ENCODE measurements at regions not wholly inside any gene's neighbourhood (a gene's known extent, or its start where the extent isn't known, plus 50 kb on each side); places are given as distances from the start of the nearest gene placed in this dataset.

- ATAC-seq (no peak), DNase-seq (no peak)
- no peaks in the 10 kb centered on the region for H3K9me3 ChIP-seq (ENCODE audit: control insufficient read depth, low read length, poor library complexity, severe bottlenecking)
- peaks cover 2% of the 10 kb centered on the region for H3K36me3 Mint-ChIP-seq (ENCODE audit: low read depth)
- H3K4me1 Mint-ChIP-seq, result peaks cover 2% of the 10 kb centered on the region
- H3K4me3 Mint-ChIP-seq, result no peak overlapping the region
- H3K27ac Mint-ChIP-seq, result no peak overlapping the region
- H3K27me3 Mint-ChIP-seq, result peaks cover 3% of the 10 kb centered on the region
These were observed 75.5 kb upstream of the GLS start for GRCh38 chr2:190805126-190805525.

GRCh38 chr2:190805843-190806242, 74.8 kb upstream of the GLS start:
- no peak overlapping the region for H3K4me3 Mint-ChIP-seq
- ATAC-seq (no peak), DNase-seq (no peak)
- H3K27ac Mint-ChIP-seq, result no peak overlapping the region
- peaks cover 2% of the 10 kb centered on the region for H3K4me1 Mint-ChIP-seq
- H3K9me3 ChIP-seq (ENCODE audit: control insufficient read depth, low read length, poor library complexity, severe bottlenecking), result no peaks in the 10 kb centered on the region
- H3K27me3 Mint-ChIP-seq, result peaks cover 7% of the 10 kb centered on the region
- peaks cover 2% of the 10 kb centered on the region for H3K36me3 Mint-ChIP-seq (ENCODE audit: low read depth)

- no peak for DNase-seq
- no peaks in the 10 kb centered on the region for H3K9me3 ChIP-seq (ENCODE audit: control insufficient read depth, low read length, poor library complexity, severe bottlenecking)
- Mint-ChIP-seq H3K4me1 (peaks cover 2% of the 10 kb centered on the region), H3K36me3 (ENCODE audit: low read depth) (no peaks in the 10 kb centered on the region), H3K27ac (no peak overlapping the region), H3K27me3 (peaks cover 7% of the 10 kb centered on the region), H3K4me3 (no peak overlapping the region)
- no peak for ATAC-seq
These were observed 72.7 kb upstream of the GLS start for GRCh38 chr2:190807886-190808285.

DNA sequence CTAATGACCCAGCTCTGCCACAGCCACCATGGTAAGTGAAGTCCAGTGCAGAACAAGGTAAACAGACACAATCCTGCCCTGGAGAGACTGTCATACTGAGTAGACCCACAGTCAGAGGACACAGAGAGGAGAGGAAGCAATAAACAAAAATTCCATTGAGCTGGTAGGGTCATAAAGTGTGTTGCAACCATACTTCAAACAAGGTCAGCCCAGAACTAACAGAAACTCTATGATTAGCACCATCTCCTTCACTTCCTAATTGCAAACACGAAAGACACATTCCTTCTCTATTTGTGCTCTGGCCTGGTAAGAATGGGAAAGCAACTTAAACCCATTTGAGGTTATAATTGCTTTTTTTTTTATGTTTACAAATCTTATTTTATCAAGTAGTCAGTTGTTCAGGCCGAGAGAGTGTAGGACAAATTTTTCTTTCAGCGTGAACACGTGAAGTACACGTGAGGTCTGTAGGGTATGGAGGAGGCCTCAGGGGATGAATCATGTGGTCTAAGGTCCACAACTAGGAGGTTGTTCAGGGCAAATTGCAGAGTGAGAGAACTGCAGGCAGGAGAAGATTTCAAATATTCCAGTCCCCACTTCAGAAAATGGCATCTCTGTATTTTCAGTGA, 71.4 kb upstream of the GLS start:
- no peak for DNase-seq
- no peak for ATAC-seq
- H3K27ac Mint-ChIP-seq, result no peak overlapping the region
- peaks cover 7% of the 10 kb centered on the region for H3K27me3 Mint-ChIP-seq
- no peaks in the 10 kb centered on the region for H3K9me3 ChIP-seq (ENCODE audit: control insufficient read depth, low read length, poor library complexity, severe bottlenecking)
- H3K36me3 Mint-ChIP-seq (ENCODE audit: low read depth), result peaks cover 3% of the 10 kb centered on the region
- H3K4me3 Mint-ChIP-seq, result no peak overlapping the region
- H3K4me1 Mint-ChIP-seq, result peaks cover 3% of the 10 kb centered on the region

DNA sequence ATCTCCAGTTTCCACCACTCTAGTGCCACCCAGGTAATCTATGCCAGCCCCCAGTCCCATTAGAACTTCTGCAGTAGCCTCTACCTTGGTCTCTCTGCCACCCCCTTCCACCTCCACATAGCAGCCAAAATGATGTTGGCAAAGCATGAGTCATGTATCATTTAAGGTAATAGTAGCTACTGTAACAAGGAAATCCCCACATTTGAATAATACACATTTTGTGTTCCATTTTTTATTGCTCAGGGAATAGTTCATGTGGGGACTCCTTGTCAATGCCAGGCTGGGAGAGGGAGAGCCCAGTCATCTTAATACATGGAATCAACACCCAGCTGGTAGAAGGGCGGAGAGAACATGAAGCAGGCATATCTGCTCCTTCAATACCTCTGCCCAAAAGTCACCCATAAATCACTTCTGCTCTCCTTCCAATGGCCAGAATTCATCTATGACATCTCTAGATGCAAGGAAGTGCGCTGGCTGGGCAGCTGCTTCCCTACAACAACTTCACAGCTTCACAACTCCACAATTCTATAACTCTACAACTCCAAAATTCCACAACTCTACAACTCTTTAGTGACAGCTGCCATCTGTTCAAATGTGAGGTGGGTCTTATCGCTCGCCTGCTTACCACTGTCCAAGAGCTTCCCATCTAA, 70.6 kb upstream of the GLS start:
- Mint-ChIP-seq H3K27ac (no peak overlapping the region), H3K4me3 (no peak overlapping the region), H3K27me3 (peaks cover 7% of the 10 kb centered on the region), H3K4me1 (peaks cover 5% of the 10 kb centered on the region), H3K36me3 (ENCODE audit: low read depth) (peaks cover 5% of the 10 kb centered on the region)
- ATAC-seq (no peak), DNase-seq (no peak)
- no peaks in the 10 kb centered on the region for H3K9me3 ChIP-seq (ENCODE audit: control insufficient read depth, low read length, poor library complexity, severe bottlenecking)

- H3K9me3 ChIP-seq (ENCODE audit: control insufficient read depth, low read length, poor library complexity, severe bottlenecking), result no peaks in the 10 kb centered on the region
- no peak for DNase-seq
- Mint-ChIP-seq H3K27me3 (peaks cover 7% of the 10 kb centered on the region), H3K27ac (no peak overlapping the region), H3K4me1 (peaks cover 5% of the 10 kb centered on the region), H3K4me3 (no peak overlapping the region), H3K36me3 (ENCODE audit: low read depth) (peaks cover 5% of the 10 kb centered on the region)
- no peak for ATAC-seq
These were observed 69.5 kb upstream of the GLS start for GRCh38 chr2:190810981-190811587.

GRCh38 chr2:190811811-190812210, 68.8 kb upstream of the GLS start:
- DNase-seq, result no peak
- H3K4me3 Mint-ChIP-seq, result no peak overlapping the region
- peaks cover 5% of the 10 kb centered on the region for H3K4me1 Mint-ChIP-seq
- peaks cover 5% of the 10 kb centered on the region for H3K36me3 Mint-ChIP-seq (ENCODE audit: low read depth)
- H3K9me3 ChIP-seq (ENCODE audit: control insufficient read depth, low read length, poor library complexity, severe bottlenecking), result no peaks in the 10 kb centered on the region
- H3K27me3 Mint-ChIP-seq, result peaks cover 7% of the 10 kb centered on the region
- H3K27ac Mint-ChIP-seq, result no peak overlapping the region
- no peak for ATAC-seq

- DNase-seq (no peak), ATAC-seq (no peak)
- peaks cover 9% of the 10 kb centered on the region for H3K36me3 Mint-ChIP-seq (ENCODE audit: low read depth)
- H3K27ac Mint-ChIP-seq, result no peak overlapping the region
- H3K4me1 Mint-ChIP-seq, result peaks cover 5% of the 10 kb centered on the region
- H3K4me3 Mint-ChIP-seq, result no peak overlapping the region
- H3K27me3 Mint-ChIP-seq, result peaks cover 7% of the 10 kb centered on the region
- H3K9me3 ChIP-seq (ENCODE audit: control insufficient read depth, low read length, poor library complexity, severe bottlenecking), result no peaks in the 10 kb centered on the region
These were observed 67.9 kb upstream of the GLS start for GRCh38 chr2:190812506-190813294.

DNA sequence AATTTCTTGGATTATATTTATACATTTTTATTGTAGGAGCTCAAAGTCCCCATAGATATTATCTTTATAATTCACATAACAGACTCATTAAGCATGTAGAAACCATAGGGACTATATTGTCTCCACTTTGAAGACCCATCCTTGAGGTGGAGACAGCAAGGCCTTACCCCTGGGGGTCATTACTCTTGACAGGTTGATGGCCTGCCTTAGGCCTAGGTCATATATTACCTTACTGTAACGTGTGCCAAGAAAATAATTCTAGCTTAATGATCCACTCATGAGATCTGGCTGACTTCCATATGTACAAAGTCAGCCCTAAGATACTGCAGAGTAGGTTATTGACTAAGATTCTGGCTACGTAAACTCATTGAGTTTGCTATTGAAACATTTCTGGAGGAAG, 65.4 kb upstream of the GLS start:
- no peak overlapping the region for H3K27ac Mint-ChIP-seq
- H3K9me3 ChIP-seq (ENCODE audit: control insufficient read depth, low read length, poor library complexity, severe bottlenecking), result no peaks in the 10 kb centered on the region
- H3K4me1 Mint-ChIP-seq, result peaks cover 3% of the 10 kb centered on the region
- ATAC-seq, result no peak
- no peak overlapping the region for H3K4me3 Mint-ChIP-seq
- peaks cover 3% of the 10 kb centered on the region for H3K27me3 Mint-ChIP-seq
- no peak for DNase-seq
- H3K36me3 Mint-ChIP-seq (ENCODE audit: low read depth), result peaks cover 9% of the 10 kb centered on the region

DNA sequence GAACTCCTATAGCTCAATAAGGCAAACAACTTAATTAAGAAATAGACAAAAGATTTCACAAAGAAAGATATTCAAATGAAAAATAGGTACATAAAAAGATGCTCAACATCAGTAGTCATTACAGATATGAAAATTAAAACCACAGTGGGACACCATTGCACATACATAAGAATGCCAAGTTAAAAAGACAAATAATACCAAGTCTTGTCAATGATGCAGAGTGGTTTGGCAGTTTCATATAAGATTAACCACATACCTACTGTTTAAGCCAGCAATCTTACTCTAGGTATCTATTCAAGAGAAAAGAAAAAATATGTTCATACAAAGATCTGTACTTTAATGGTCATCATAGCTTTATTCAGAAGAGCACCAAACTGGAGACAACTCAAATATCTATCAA, 63.5 kb upstream of the GLS start:
- H3K27ac Mint-ChIP-seq, result no peak overlapping the region

DNA sequence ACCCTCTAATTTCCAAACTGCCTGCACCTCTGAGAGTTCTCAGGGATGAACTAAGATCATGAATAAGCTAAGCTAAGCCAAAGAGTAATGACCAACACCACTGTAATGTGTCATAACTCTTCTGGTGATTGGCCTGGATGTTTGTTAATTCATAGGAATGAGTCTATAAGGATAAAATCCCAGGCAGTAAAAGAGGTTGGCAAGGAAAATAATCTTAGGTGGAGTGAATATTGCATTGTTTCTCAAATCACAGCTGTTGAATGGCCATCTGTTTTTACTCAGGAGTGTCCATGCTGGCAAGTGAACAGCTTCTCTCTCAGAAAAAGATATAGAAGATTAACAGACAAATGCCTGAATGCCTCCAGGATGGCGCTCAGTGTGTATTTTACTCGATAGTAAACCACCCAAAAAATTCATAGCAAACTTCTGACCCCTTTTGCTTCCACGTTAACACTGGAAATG, 60.8 kb upstream of the GLS start:
- H3K9me3 ChIP-seq (ENCODE audit: control insufficient read depth, low read length, poor library complexity, severe bottlenecking), result no peaks in the 10 kb centered on the region
- Mint-ChIP-seq H3K4me1 (no peaks in the 10 kb centered on the region), H3K36me3 (ENCODE audit: low read depth) (peaks cover 4% of the 10 kb centered on the region), H3K27me3 (no peaks in the 10 kb centered on the region), H3K27ac (no peak overlapping the region), H3K4me3 (no peak overlapping the region)
- no peak for DNase-seq
- ATAC-seq, result no peak

More for the DNA sequence above, 63.5 kb upstream of the GLS start:
- Mint-ChIP-seq H3K4me3 (no peak overlapping the region), H3K27me3 (no peaks in the 10 kb centered on the region), H3K36me3 (ENCODE audit: low read depth) (peaks cover 9% of the 10 kb centered on the region), H3K4me1 (peaks cover 3% of the 10 kb centered on the region)
- no peaks in the 10 kb centered on the region for H3K9me3 ChIP-seq (ENCODE audit: control insufficient read depth, low read length, poor library complexity, severe bottlenecking)
- ATAC-seq (no peak), DNase-seq (no peak)

- no peak overlapping the region for H3K4me3 Mint-ChIP-seq
- no peak for ATAC-seq
These were observed 60.2 kb upstream of the GLS start for GRCh38 chr2:190820416-190820815.

GRCh38 chr2:190822043-190822442, 58.6 kb upstream of the GLS start:
- no peaks in the 10 kb centered on the region for H3K9me3 ChIP-seq (ENCODE audit: control insufficient read depth, low read length, poor library complexity, severe bottlenecking)
- Mint-ChIP-seq H3K4me3 (no peak overlapping the region), H3K27me3 (no peaks in the 10 kb centered on the region), H3K27ac (no peak overlapping the region), H3K36me3 (ENCODE audit: low read depth) (peaks cover 4% of the 10 kb centered on the region), H3K4me1 (no peaks in the 10 kb centered on the region)
- DNase-seq, result no peak
- no peak for ATAC-seq

More at GRCh38 chr2:190820416-190820815, 60.2 kb upstream of the GLS start:
- H3K9me3 ChIP-seq (ENCODE audit: control insufficient read depth, low read length, poor library complexity, severe bottlenecking), result no peaks in the 10 kb centered on the region
- H3K27me3 Mint-ChIP-seq, result no peaks in the 10 kb centered on the region
- H3K27ac Mint-ChIP-seq, result no peak overlapping the region
- DNase-seq, result no peak
- peaks cover 4% of the 10 kb centered on the region for H3K36me3 Mint-ChIP-seq (ENCODE audit: low read depth)
- H3K4me1 Mint-ChIP-seq, result no peaks in the 10 kb centered on the region

All from T-helper 17 cell (primary cell).